Heart left ventricle (tissue), 16 donors: ENCODE measurements at regions not wholly inside any gene's neighbourhood (a gene's known extent, or its start where the extent isn't known, plus 50 kb on each side); places are given as distances from the start of the nearest gene placed in this dataset.

Experiments
- ATAC-seq, 4 donors: fragments of 200-7000 bp; cut with Tn5 transposase; one replicate each; pipeline ENCODE4 v1.9.1; 2020 to 2022; ENCODE audit warnings: moderate library complexity in 4 of 4, mild to moderate bottlenecking in 3 of 4, moderate number of reproducible peaks in 1 of 4
- DNase-seq, 5 donors: peaks; one replicate each; pipeline ENCODE4 v3.0.0-alpha.2; 2020
- H3K27ac ChIP-seq, 12 donors: fragments of 200-600 bp; sonication (generic) in 4 of 12; one replicate each; pipeline versions ENCODE4 v1.5.0 to v1.8.0; 2016 to 2022; ENCODE audit warnings: mild to moderate bottlenecking in 2 of 12
- H3K27me3 ChIP-seq, 9 donors: fragments of 200-600 bp; sonication (generic) in 2 of 9; one replicate each; pipeline versions ENCODE4 v1.5.1 to v1.8.0; 2016 to 2022; ENCODE audit warnings: mild to moderate bottlenecking in 3 of 9
- H3K36me3 ChIP-seq, 9 donors: fragments of 200-600 bp; sonication (generic) in 2 of 9; one replicate each; pipeline versions ENCODE4 v1.5.0 to v1.8.0; 2018 to 2022; ENCODE audit warnings: mild to moderate bottlenecking in 2 of 9
- H3K4me1 ChIP-seq, 12 donors: fragments of 200-600 bp; sonication (generic) in 4 of 12; one replicate each; pipeline versions ENCODE4 v1.5.0 to v1.8.0; 2016 to 2022; ENCODE audit warnings: mild to moderate bottlenecking in 3 of 12
- H3K4me3 ChIP-seq, 12 donors: fragments of 200-600 bp; sonication (generic) in 4 of 12; one replicate each; pipeline versions ENCODE4 v1.5.0 to v1.8.0; 2017 to 2022; ENCODE audit warnings: mild to moderate bottlenecking in 9 of 12, moderate library complexity in 4 of 12
- H3K9me3 ChIP-seq, 12 donors: fragments of 200-600 bp; sonication (generic) in 4 of 12; one replicate each; pipeline versions ENCODE4 v1.5.0 to v1.8.0; 2016 to 2022; ENCODE audit warnings: mild to moderate bottlenecking in 1 of 12
- POLR2A ChIP-seq, 2 donors: fragments of 450-650 bp; IDR thresholded peaks; one replicate each; pipeline ENCODE4 v1.6.1; 2017; ENCODE audit warnings: antibody characterized with exemption in 2 of 2, mild to moderate bottlenecking in 2 of 2, moderate library complexity in 2 of 2
- whole genome bisulfite sequencing, 4 donors: extraction: QIAGEN DNeasy Blood & Tissue Kit in 2 of 4; methylation state at CpG; one replicate each; pipeline versions ENCODE4 v1.1.5 to v1.1.7; 2013 to 2018; 5-methylcytosine and 5-hydroxymethylcytosine counted together
- intact Hi-C, 10 donors: fragments of 100-400 bp; cut with DNase I; formaldehyde crosslinking; loops; one replicate each; pipeline versions ENCODE4 v1.11.1 to v1.14.2; 2022
- TF ChIP-seq, protein P1 (sequence below), 12 donors: fragments of 200-600 bp; sonication (generic) in 4 of 12; IDR thresholded peaks; one replicate each; pipeline versions ENCODE4 v1.5.0 to v1.8.0; 2018 to 2022; ENCODE audit warnings: antibody characterized with exemption in 12 of 12, mild to moderate bottlenecking in 5 of 12
- donor health status: ischemic (EF 13 %, LVEDD 7.1; RV severe dilation, severe dysfunction).
- donor health status: healthy with polysubstance abuse.
- donor health status: DM: no; HTN: yes; CAD: no.
- donor health status: DM: no; HTN: no; CAD: no.
- donor health status: ischemic (EF 25% LVEDD 6.9; RV normal size, moderate dysfunction).
- donor health status: ischemic (EF 25% LVEDD 5.7; RV mildly dilated, moderate dysfunction).
- donor health status: healthy.
- donor health status: DM: yes; HTN: yes; CAD: no.
- donor health status: ischemic (EF 35%, LVEDD 5.7; RV mildly dilated, moderate dysfunction).
- donor health status: nonischemic (EF 11% LVEDD 7.7; RV severe dilation, severe dysfunction).
- donor health status: DM: yes; HTN: yes; CAD: no.
- donor health status: PGD.
- donor health status: ischemic (EF 29% LVEDD 5.4; RV normal size, mild dysfunction).
- donor health status: nonischemic (EF 23%, LVEDD 6.1; RV moderate dilation, normal function).

GRCh38 chr2:144833075-144833637, 313.2 kb upstream of the ZEB2 start:
- H3K9me3 ChIP-seq = no peaks in the 10 kb centered on the region
- intact Hi-C loops = no loop called here
- 95 to 99% (median 98%) methylated on average over 1 of the region's 1 CpG for WGBS, 4 donors
- DNase-seq = no peak
- no peak for TF ChIP-seq POLR2A (IDR thresholded peaks at IDR 0.05)
- TF ChIP-seq, protein P1, sequence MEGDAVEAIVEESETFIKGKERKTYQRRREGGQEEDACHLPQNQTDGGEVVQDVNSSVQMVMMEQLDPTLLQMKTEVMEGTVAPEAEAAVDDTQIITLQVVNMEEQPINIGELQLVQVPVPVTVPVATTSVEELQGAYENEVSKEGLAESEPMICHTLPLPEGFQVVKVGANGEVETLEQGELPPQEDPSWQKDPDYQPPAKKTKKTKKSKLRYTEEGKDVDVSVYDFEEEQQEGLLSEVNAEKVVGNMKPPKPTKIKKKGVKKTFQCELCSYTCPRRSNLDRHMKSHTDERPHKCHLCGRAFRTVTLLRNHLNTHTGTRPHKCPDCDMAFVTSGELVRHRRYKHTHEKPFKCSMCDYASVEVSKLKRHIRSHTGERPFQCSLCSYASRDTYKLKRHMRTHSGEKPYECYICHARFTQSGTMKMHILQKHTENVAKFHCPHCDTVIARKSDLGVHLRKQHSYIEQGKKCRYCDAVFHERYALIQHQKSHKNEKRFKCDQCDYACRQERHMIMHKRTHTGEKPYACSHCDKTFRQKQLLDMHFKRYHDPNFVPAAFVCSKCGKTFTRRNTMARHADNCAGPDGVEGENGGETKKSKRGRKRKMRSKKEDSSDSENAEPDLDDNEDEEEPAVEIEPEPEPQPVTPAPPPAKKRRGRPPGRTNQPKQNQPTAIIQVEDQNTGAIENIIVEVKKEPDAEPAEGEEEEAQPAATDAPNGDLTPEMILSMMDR (IDR thresholded peaks at IDR 0.05) = no peak
- H3K4me3 ChIP-seq = no peak overlapping the region
- H3K4me1 ChIP-seq = peaks cover 0 to 24% (median 6%) of the 10 kb centered on the region in 12 donors
- ATAC-seq = no peak
- H3K27ac ChIP-seq = peak overlapping the region in 1 of 12 donors; percentile 47
- no peaks in the 10 kb centered on the region for H3K36me3 ChIP-seq
- no peaks in the 10 kb centered on the region for H3K27me3 ChIP-seq

- H3K4me1 ChIP-seq = peaks cover 0 to 24% (median 6%) of the 10 kb centered on the region in 12 donors
- 56 to 78% (median 75%) methylated on average over 3 of the region's 3 CpGs for WGBS, 4 donors
- no peaks in the 10 kb centered on the region for H3K9me3 ChIP-seq
- no peaks in the 10 kb centered on the region for H3K36me3 ChIP-seq
- intact Hi-C loops = no loop called here
- no peak for TF ChIP-seq POLR2A (IDR thresholded peaks at IDR 0.05)
- TF ChIP-seq, protein P1 (IDR thresholded peaks at IDR 0.05) = no peak
- DNase-seq (no peak), ATAC-seq (peak in 1 of 4 donors; percentile 31)
- no peak overlapping the region for H3K4me3 ChIP-seq
- H3K27me3 ChIP-seq = no peaks in the 10 kb centered on the region
- H3K27ac ChIP-seq = peak overlapping the region in 1 of 12 donors; percentile 38
Observed at GRCh38 chr2:144832048-144832447, 312.1 kb upstream of the ZEB2 start.

DNA sequence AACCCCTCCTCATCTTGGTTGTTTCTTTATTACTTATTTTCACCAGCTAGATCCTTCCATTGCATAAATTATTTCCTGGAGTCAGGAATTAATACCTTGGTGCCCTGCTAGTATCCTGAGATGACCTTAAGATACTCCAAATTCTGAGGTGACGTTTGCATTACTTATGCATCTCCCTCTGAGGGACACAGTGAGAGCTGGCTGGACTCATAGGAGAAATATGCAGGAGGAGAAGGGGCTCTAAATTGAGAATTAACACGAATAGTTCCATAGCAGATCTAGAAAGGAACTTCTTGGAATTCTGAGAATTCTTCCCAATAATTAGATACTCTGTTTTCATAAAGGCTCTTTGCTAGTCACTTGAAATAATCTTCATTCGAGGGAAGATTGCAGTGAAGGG, 310.6 kb upstream of the ZEB2 start:
- no peak for DNase-seq
- peaks cover 0 to 29% (median under 1%) of the 10 kb centered on the region in 12 donors for H3K4me1 ChIP-seq
- intact Hi-C loops = no loop called here
- ATAC-seq = no peak
- H3K9me3 ChIP-seq = no peaks in the 10 kb centered on the region
- 62 to 75% (median 65%) methylated on average over 3 of the region's 3 CpGs for WGBS, 4 donors
- no peaks in the 10 kb centered on the region for H3K36me3 ChIP-seq
- no peak overlapping the region for H3K27ac ChIP-seq
- no peaks in the 10 kb centered on the region for H3K27me3 ChIP-seq
- H3K4me3 ChIP-seq = no peak overlapping the region
- TF ChIP-seq, protein P1 (IDR thresholded peaks at IDR 0.05) = no peak
- TF ChIP-seq POLR2A (IDR thresholded peaks at IDR 0.05) = no peak

DNA sequence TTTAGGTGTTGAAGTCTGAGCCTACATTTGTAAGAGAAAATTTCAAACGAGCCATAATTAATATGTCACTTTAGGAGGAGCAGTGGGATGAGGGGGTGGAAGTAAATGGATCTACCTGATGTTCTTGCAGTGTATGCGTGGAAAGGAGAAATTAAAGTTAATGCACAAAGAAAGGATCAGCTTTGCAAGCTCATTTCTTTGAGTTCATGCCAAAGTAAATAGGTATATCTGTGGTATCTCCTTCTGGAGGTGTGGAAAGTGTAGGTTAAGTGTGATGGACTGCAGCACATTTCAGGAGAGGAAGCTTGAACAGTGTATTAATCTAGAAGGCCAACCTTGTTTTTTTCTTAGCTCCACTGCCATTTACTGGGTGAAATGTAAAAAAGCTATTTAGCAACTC, 307.5 kb upstream of the ZEB2 start:
- intact Hi-C loops = no loop called here
- TF ChIP-seq, protein P1 (IDR thresholded peaks at IDR 0.05) = no peak
- no peak for TF ChIP-seq POLR2A (IDR thresholded peaks at IDR 0.05)
- Histone ChIP-seq H3K27me3 (no peaks in the 10 kb centered on the region), H3K36me3 (no peaks in the 10 kb centered on the region), H3K4me3 (no peak overlapping the region), H3K9me3 (peaks cover 0 to 5% (median 0%) of the 10 kb centered on the region in 12 donors), H3K4me1 (peaks cover 0 to 17% (median 0%) of the 10 kb centered on the region in 12 donors), H3K27ac (peak overlapping the region in 1 of 12 donors; percentile 86)
- DNase-seq (no peak), ATAC-seq (no peak)
- 62 to 74% (median 70%) methylated on average over 2 of the region's 2 CpGs for WGBS, 4 donors
